ENCODE measurements at regions not wholly inside any gene's neighbourhood (a gene's known extent, or its start where the extent isn't known, plus 50 kb on each side); places are given as distances from the start of the nearest gene placed in this dataset.

DNA sequence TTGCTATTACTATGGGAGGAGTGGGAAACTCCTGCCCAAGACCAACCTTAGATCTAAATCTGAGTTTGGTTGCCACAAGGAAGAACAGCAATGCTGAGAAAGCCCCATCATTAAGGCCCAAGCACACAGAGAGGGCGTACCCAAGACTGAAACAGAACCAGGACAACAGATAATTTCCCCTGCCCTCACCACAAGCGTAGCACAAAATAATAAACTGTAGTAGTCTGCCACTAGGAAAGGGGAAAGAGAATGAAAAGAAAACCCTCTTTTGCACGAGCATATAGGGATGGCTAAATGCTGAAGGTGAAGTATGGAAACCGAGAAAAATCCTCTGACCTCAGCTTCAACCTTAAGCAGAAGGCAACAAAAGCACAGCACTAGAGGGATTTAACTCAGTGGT is 76.5 kb upstream of the DHRS4 start:
- Histone ChIP-seq H2BK5ac (ENCODE audit: low read depth, low read length, poor library complexity, severe bottlenecking) (no peak overlapping the region), H3K27ac (ENCODE audit: insufficient read depth, low read length) (no peak overlapping the region), H3K56ac (ENCODE audit: extremely low read depth, insufficient read depth, low read length) (no peak overlapping the region), H4K20me1 (ENCODE audit: insufficient read depth, low read length) (no peaks in the 10 kb centered on the region), H3K4me3 (ENCODE audit: insufficient read depth, low read depth, low read length) (no peak overlapping the region), H3K23ac (ENCODE audit: low read depth, low read length) (no peak overlapping the region), H3K4ac (ENCODE audit: low read depth, low read length) (no peak overlapping the region), H2AK9ac (replicated peaks; ENCODE audit: low read depth, low read length, poor library complexity) (no peak overlapping the region), H4K8ac (ENCODE audit: low read depth in 2 of 2, low read length in 2 of 2) (no peak overlapping the region), H3K9me1 (ENCODE audit: insufficient read depth, low read length) (no peaks in the 10 kb centered on the region), H2AFZ (replicated peaks; ENCODE audit: low read length, poor library complexity) (no peak overlapping the region), H3K36me3 (ENCODE audit: control insufficient read depth, insufficient read depth, low read length) (no peaks in the 10 kb centered on the region), H4K5ac (ENCODE audit: low read depth, low read length) (no peak overlapping the region), H3K79me1 (ENCODE audit: low read depth in 1 of 2, low read length in 2 of 2) (no peaks in the 10 kb centered on the region), H2BK120ac (ENCODE audit: low read depth, low read length) (no peak overlapping the region), H3K27me3 (ENCODE audit: control insufficient read depth, insufficient read depth, low read length) (no peaks in the 10 kb centered on the region), H3K9ac (ENCODE audit: low read depth, low read length) (no peak overlapping the region), H3K4me2 (ENCODE audit: low read depth, low read length) (no peak overlapping the region), H3K18ac (ENCODE audit: low read depth, low read length) (no peak overlapping the region), H3K14ac (replicated peaks; ENCODE audit: low read depth, low read length) (no peak overlapping the region), H4K91ac (ENCODE audit: insufficient read depth, low read depth, low read length) (no peak overlapping the region), H2AK5ac (ENCODE audit: low read depth, low read length) (no peak overlapping the region), H3K9me3 (ENCODE audit: control insufficient read depth, insufficient read depth, low read length) (no peaks in the 10 kb centered on the region), H2BK20ac (ENCODE audit: low read depth, low read length) (no peak overlapping the region), H3K4me1 (ENCODE audit: control insufficient read depth, insufficient read depth, low read length) (no peaks in the 10 kb centered on the region), H2BK15ac (ENCODE audit: low read depth, low read length) (no peak overlapping the region)
- ChIA-PET CTCF (no interaction called here), POLR2A (ENCODE audit: unreplicated experiment) (no interaction called here)
- no peak for ATAC-seq (ENCODE audit: low read depth)
- no CpG with 5 or more reads among the region's 4 CpGs for WGBS, 2 experiments (ENCODE audit: extremely low coverage in 2 of 2, insufficient read length in 1 of 2)
- intact Hi-C loops (cut with micrococcal nuclease) (no loop called here), dilution Hi-C loops (cut with HindIII; ENCODE audit: low sequenced_read_pairs, unreplicated experiment) (no loop called here), in situ Hi-C loops (cut with MboI; ENCODE audit: low sequenced_read_pairs) (no loop called here)
- TF ChIP-seq BHLHE40 (IDR thresholded peaks at IDR 0.05; ENCODE audit: low read depth, low read length) (no peak), CEBPB (IDR thresholded peaks at IDR 0.05; ENCODE audit: low read depth, low read length) (no peak), MAFK (IDR thresholded peaks at IDR 0.05; ENCODE audit: low read depth, low read length) (no peak), FOS (IDR thresholded peaks at IDR 0.05; ENCODE audit: low read depth, low read length) (no peak), POLR2A (IDR thresholded peaks at IDR 0.05; ENCODE audit: low read depth, low read length) (no peak), MXI1 (IDR thresholded peaks at IDR 0.05; ENCODE audit: borderline replicate concordance, low read depth, low read length) (no peak), RFX5 (IDR thresholded peaks at IDR 0.05; ENCODE audit: low read depth, low read length) (no peak)
- TF ChIP-seq, protein P1, sequence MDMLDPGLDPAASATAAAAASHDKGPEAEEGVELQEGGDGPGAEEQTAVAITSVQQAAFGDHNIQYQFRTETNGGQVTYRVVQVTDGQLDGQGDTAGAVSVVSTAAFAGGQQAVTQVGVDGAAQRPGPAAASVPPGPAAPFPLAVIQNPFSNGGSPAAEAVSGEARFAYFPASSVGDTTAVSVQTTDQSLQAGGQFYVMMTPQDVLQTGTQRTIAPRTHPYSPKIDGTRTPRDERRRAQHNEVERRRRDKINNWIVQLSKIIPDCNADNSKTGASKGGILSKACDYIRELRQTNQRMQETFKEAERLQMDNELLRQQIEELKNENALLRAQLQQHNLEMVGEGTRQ (IDR thresholded peaks at IDR 0.05; ENCODE audit: low read depth, low read length): no peak
- TF ChIP-seq, protein P2, sequence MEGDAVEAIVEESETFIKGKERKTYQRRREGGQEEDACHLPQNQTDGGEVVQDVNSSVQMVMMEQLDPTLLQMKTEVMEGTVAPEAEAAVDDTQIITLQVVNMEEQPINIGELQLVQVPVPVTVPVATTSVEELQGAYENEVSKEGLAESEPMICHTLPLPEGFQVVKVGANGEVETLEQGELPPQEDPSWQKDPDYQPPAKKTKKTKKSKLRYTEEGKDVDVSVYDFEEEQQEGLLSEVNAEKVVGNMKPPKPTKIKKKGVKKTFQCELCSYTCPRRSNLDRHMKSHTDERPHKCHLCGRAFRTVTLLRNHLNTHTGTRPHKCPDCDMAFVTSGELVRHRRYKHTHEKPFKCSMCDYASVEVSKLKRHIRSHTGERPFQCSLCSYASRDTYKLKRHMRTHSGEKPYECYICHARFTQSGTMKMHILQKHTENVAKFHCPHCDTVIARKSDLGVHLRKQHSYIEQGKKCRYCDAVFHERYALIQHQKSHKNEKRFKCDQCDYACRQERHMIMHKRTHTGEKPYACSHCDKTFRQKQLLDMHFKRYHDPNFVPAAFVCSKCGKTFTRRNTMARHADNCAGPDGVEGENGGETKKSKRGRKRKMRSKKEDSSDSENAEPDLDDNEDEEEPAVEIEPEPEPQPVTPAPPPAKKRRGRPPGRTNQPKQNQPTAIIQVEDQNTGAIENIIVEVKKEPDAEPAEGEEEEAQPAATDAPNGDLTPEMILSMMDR (conservative IDR thresholded peaks at IDR 0.05; ENCODE audit: low read depth, low read length): no peak
- no peak for DNase-seq
- no TSS peak for BruUV-seq (replicated peaks)

Measured in IMR-90 (cell line).